SU-DHL-6 (cell line): ENCODE measurements at regions not wholly inside any gene's neighbourhood (a gene's known extent, or its start where the extent isn't known, plus 50 kb on each side); places are given as distances from the start of the nearest gene placed in this dataset.

Experiments
- H2AFZ ChIP-seq: fragments of 200-600 bp; sonication (generic); 2 replicates; pipeline ENCODE4 v1.6.1; 2014; ENCODE audit warnings: low read depth, mild to moderate bottlenecking, moderate library complexity, mixed read lengths, antibody characterized with exemption, low read length; ENCODE audit not compliant: severe bottlenecking
- H3F3A ChIP-seq: fragments of 200-600 bp; shearing (Covaris generic); 2 replicates; pipeline ENCODE4 v1.6.0; 2016; ENCODE audit warnings: antibody characterized with exemption, mild to moderate bottlenecking; ENCODE audit not compliant: insufficient read depth
- H3K27ac ChIP-seq: fragments of 200-600 bp; sonication (generic); 2 replicates; pipeline ENCODE4 v1.5.1; 2016; ENCODE audit warnings: low read depth, mild to moderate bottlenecking, low read length, moderate library complexity, mixed read lengths
- H3K27me3 ChIP-seq: fragments of 200-600 bp; sonication (generic), shearing (Covaris generic); 2 replicates; pipeline ENCODE4 v1.6.0; 2014; ENCODE audit warnings: mild to moderate bottlenecking, low read length
- H3K36me3 ChIP-seq: fragments of 200-600 bp; sonication (generic); 2 replicates; pipeline ENCODE4 v1.6.1; 2014; ENCODE audit warnings: mild to moderate bottlenecking, low read length, mixed read lengths
- H3K4me2 ChIP-seq: fragments of 300-600, 200-600 bp; shearing (Covaris generic), sonication (generic); 2 replicates; pipeline ENCODE4 v1.6.0; 2014; ENCODE audit warnings: low read length, low read depth, mild to moderate bottlenecking; ENCODE audit not compliant: poor library complexity, severe bottlenecking
- H3K4me3 ChIP-seq: fragments of 200-600 bp; sonication (generic); 2 replicates; pipeline ENCODE4 v1.5.1; 2014; ENCODE audit warnings: antibody characterized with exemption, low read length, mild to moderate bottlenecking, mixed read lengths; ENCODE audit not compliant: insufficient read depth, poor library complexity, severe bottlenecking
- H3K79me2 ChIP-seq: fragments of 200-600 bp; sonication (generic); 2 replicates; pipeline ENCODE4 v1.6.1; 2014; ENCODE audit warnings: mild to moderate bottlenecking, low read length, moderate library complexity; ENCODE audit not compliant: insufficient read depth
- H3K9ac ChIP-seq: fragments of 200-600 bp; sonication (generic); 2 replicates; pipeline ENCODE4 v1.7.0; 2014; ENCODE audit warnings: mild to moderate bottlenecking, low read length
- H3K9me2 ChIP-seq: fragments of 200-600 bp; sonication (generic); replicated peaks from 2 replicates; pipeline ENCODE4 v1.6.1; 2014; ENCODE audit warnings: low read length; ENCODE audit not compliant: insufficient read depth
- H3K9me3 ChIP-seq: fragments of 200-600 bp; sonication (generic); 2 replicates; pipeline ENCODE4 v1.6.1; 2014; ENCODE audit warnings: low read length, mixed read lengths; ENCODE audit not compliant: insufficient read depth
- H4K20me1 ChIP-seq: fragments of 200-600 bp; sonication (generic); 2 replicates; pipeline ENCODE4 v1.6.1; 2014; ENCODE audit warnings: low read depth, mild to moderate bottlenecking, antibody characterized with exemption, low read length, moderate library complexity, mixed read lengths
- EZH2phosphoT487 ChIP-seq: fragments of 200-600 bp; sonication (generic), shearing (Covaris generic); conservative IDR thresholded peaks from 2 replicates; pipeline ENCODE4 v1.6.1; 2018; ENCODE audit warnings: mild to moderate bottlenecking, antibody characterized with exemption, low read length, moderate library complexity, mixed read lengths
- TF ChIP-seq, protein P1 (sequence below): fragments of 200-600 bp; sonication (generic); IDR thresholded peaks from one replicate; pipeline ENCODE4 v1.5.1; 2017; ENCODE audit warnings: antibody characterized with exemption, mild to moderate bottlenecking, low read length, moderate library complexity; ENCODE audit not compliant: insufficient read depth, poor library complexity, severe bottlenecking

- H3K79me2 ChIP-seq = no peaks in the 10 kb centered on the region
- no peaks in the 10 kb centered on the region for H3K36me3 ChIP-seq
- H3F3A ChIP-seq = no peaks in the 10 kb centered on the region
- H3K27ac ChIP-seq = no peak overlapping the region
- TF ChIP-seq, protein P1, sequence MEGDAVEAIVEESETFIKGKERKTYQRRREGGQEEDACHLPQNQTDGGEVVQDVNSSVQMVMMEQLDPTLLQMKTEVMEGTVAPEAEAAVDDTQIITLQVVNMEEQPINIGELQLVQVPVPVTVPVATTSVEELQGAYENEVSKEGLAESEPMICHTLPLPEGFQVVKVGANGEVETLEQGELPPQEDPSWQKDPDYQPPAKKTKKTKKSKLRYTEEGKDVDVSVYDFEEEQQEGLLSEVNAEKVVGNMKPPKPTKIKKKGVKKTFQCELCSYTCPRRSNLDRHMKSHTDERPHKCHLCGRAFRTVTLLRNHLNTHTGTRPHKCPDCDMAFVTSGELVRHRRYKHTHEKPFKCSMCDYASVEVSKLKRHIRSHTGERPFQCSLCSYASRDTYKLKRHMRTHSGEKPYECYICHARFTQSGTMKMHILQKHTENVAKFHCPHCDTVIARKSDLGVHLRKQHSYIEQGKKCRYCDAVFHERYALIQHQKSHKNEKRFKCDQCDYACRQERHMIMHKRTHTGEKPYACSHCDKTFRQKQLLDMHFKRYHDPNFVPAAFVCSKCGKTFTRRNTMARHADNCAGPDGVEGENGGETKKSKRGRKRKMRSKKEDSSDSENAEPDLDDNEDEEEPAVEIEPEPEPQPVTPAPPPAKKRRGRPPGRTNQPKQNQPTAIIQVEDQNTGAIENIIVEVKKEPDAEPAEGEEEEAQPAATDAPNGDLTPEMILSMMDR = no peak
- no peak for TF ChIP-seq EZH2phosphoT487
- H2AFZ ChIP-seq = no peak overlapping the region
- no peaks in the 10 kb centered on the region for H3K9me3 ChIP-seq
- no peak overlapping the region for H3K4me2 ChIP-seq
- no peak overlapping the region for H3K9ac ChIP-seq
- no peaks in the 10 kb centered on the region for H3K27me3 ChIP-seq
- H3K4me3 ChIP-seq = no peak overlapping the region
- no peaks in the 10 kb centered on the region for H3K9me2 ChIP-seq
- no peaks in the 10 kb centered on the region for H4K20me1 ChIP-seq
Observed at GRCh38 chr1:222168621-222169020, 379.3 kb downstream of the HHIPL2 start.

- no peak overlapping the region for H3K9ac ChIP-seq
- no peak for TF ChIP-seq EZH2phosphoT487
- TF ChIP-seq, protein P1 = no peak
Observed at GRCh38 chr1:222167896-222168295, 380.0 kb downstream of the HHIPL2 start.

GRCh38 chr1:222167111-222167510 is 380.8 kb downstream of the HHIPL2 start:
- H3K9ac ChIP-seq = no peak overlapping the region
- no peaks in the 10 kb centered on the region for H4K20me1 ChIP-seq
- H3K9me3 ChIP-seq = no peaks in the 10 kb centered on the region
- H3F3A ChIP-seq = no peaks in the 10 kb centered on the region
- no peak overlapping the region for H3K27ac ChIP-seq
- H3K36me3 ChIP-seq = no peaks in the 10 kb centered on the region
- H3K79me2 ChIP-seq = no peaks in the 10 kb centered on the region
- H3K4me3 ChIP-seq = no peak overlapping the region
- no peak overlapping the region for H2AFZ ChIP-seq
- H3K27me3 ChIP-seq = no peaks in the 10 kb centered on the region
- TF ChIP-seq EZH2phosphoT487 = no peak
- TF ChIP-seq, protein P1 = peak; percentile 42
- H3K4me2 ChIP-seq = no peak overlapping the region
- no peaks in the 10 kb centered on the region for H3K9me2 ChIP-seq

More at GRCh38 chr1:222167896-222168295, 380.0 kb downstream of the HHIPL2 start:
- Histone ChIP-seq H3K79me2 (no peaks in the 10 kb centered on the region), H2AFZ (no peak overlapping the region), H3K36me3 (no peaks in the 10 kb centered on the region), H3K27ac (no peak overlapping the region), H3K4me2 (no peak overlapping the region), H3F3A (no peaks in the 10 kb centered on the region), H3K27me3 (no peaks in the 10 kb centered on the region), H3K9me2 (no peaks in the 10 kb centered on the region), H4K20me1 (no peaks in the 10 kb centered on the region), H3K4me3 (no peak overlapping the region), H3K9me3 (no peaks in the 10 kb centered on the region)
